ENCODE measurements at regions not wholly inside any gene's neighbourhood (a gene's known extent, or its start where the extent isn't known, plus 50 kb on each side); places are given as distances from the start of the nearest gene placed in this dataset.
A peak's percentile ranks its signal among the peaks of the same experiment; 100 is the strongest.
"Not testable (repeated sequence)": the region's sequence is repeated elsewhere in the genome, so short reads cannot be mapped to it uniquely, and the experiment has no call there.

DNA sequence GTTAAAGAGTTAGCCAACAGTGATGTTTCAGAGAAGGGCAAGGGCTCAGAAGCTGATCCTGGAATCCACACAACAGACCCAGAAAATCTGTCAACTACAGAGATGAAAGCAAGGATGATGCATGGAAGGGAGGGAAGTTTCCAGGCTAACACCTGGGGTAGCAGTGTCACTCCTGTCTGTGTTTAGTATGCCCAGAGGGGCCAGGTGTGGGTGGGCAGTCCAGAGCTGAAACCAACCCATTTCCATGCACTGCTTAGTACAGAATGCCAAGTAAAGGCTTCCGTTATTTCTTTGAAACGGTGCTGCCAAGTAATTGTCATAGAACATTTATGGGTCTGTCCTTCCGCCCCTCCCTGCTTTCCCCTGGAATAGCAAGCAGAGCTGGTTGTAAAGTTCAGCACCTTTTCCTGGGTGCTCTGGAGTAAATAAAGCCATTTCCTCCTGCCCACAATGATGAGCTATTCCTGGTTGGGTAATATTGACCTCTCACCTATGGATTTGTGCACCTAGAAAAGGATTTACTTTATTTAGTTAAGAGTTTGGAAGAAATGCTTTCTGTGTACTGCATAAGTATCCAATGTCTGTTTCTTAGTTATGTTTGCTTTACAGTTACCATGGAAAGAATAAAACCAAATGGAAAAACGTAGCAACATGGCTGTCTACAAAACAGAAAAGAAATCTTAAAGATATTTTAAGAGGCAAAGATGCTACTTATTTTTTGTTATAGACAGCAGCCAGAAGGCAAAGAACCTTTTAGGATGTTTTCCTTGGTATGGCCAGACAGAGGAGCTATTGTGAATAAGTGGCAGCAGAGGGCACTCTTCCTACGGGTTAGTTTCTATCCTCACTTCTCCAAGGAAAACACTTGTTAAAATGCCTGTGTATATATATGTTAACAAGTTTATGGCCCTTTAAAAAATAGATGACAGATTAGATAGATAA, 71.7 kb downstream of the PRR15 start:
- TF ChIP-seq CTCF (IDR thresholded peaks at IDR 0.05): peak; percentile 57; the same call in 1 of the 2 replicates
- not testable (repeated sequence) for TF ChIP-seq POLR2AphosphoS5, TCF7L2 (IDR thresholded peaks at IDR 0.05; ENCODE audit: low read depth, low read length)

All from Panc1 (cell line).